NCI-H2227 (cell line): ENCODE measurements at regions not wholly inside any gene's neighbourhood (a gene's known extent, or its start where the extent isn't known, plus 50 kb on each side); places are given as distances from the start of the nearest gene placed in this dataset.
"Not testable (repeated sequence)": the region's sequence is repeated elsewhere in the genome, so short reads cannot be mapped to it uniquely, and the experiment has no call there.

Source experiments
- DNase-seq: peaks from one replicate; lab custom pipeline; 2025; ENCODE audit not compliant: unreplicated experiment; lab: John Stamatoyannopoulos, UW

GRCh38 chr7:106353944-106354343 lies 69.2 kb upstream of the NAMPT start:
- no peak for DNase-seq

GRCh38 chr7:106348231-106348630 lies 63.4 kb upstream of the NAMPT start:
- no peak for DNase-seq

- DNase-seq, result no peak
These were observed 62.5 kb upstream of the NAMPT start for GRCh38 chr7:106347229-106347833.

- no peak for DNase-seq
These were observed 62.0 kb upstream of the NAMPT start for GRCh38 chr7:106346678-106347217.

GRCh38 chr7:106346167-106346677 lies 61.4 kb upstream of the NAMPT start:
- no peak for DNase-seq

- no peak for DNase-seq
These were observed 60.8 kb upstream of the NAMPT start for GRCh38 chr7:106345421-106346166.

- DNase-seq, result no peak
These were observed 60.1 kb upstream of the NAMPT start for GRCh38 chr7:106344861-106345260.

- DNase-seq, result no peak
These were observed 59.4 kb upstream of the NAMPT start for GRCh38 chr7:106344211-106344610.

- not testable (repeated sequence) for DNase-seq
These were observed 57.3 kb upstream of the NAMPT start for GRCh38 chr7:106342049-106342448.

GRCh38 chr7:106340247-106340596 lies 55.4 kb upstream of the NAMPT start:
- not testable (repeated sequence) for DNase-seq

GRCh38 chr7:106339513-106340246 lies 54.9 kb upstream of the NAMPT start:
- no peak for DNase-seq

- DNase-seq, result no peak
These were observed 53.0 kb upstream of the NAMPT start for GRCh38 chr7:106337754-106338153.

GRCh38 chr7:106335814-106336213 lies 51.0 kb upstream of the NAMPT start:
- DNase-seq, result no peak
